K562 (cell line): ENCODE measurements at regions not wholly inside any gene's neighbourhood (a gene's known extent, or its start where the extent isn't known, plus 50 kb on each side); places are given as distances from the start of the nearest gene placed in this dataset.

Experiments
- ATAC-seq: fragments of 200-7000 bp; cut with Tn5 transposase; 3 replicates; pipeline ENCODE4 v1.9.1; 2020; ENCODE audit warnings: moderate library complexity
- BruUV-seq: library from RNA; stranded (reverse); fragments of 400-500 nt; replicated peaks from 2 replicates; lab custom pipeline; 2021; lab: Mats Ljungman, UMichigan
- CTCF ChIA-PET: fragments of 300-600 bp; formaldehyde crosslinking; extraction: SDS; loops from one replicate; lab custom pipeline; 2021; ENCODE audit warnings: low intra/inter-chr PET ratio; lab: Yijun Ruan, JAX
- POLR2A ChIA-PET: fragments of 300-600, 350-650 bp; sonication (Branson Sonifier 250); formaldehyde crosslinking; extraction: SDS; loops from one replicate; lab custom pipeline; 2021; ENCODE audit warnings: antibody characterized with exemption, inconsistent platforms; lab: Yijun Ruan, JAX
- DNase-seq, 4 experiments: peaks; one replicate each; pipeline versions ENCODE4 v3.0.0 to v3.0.0-alpha.2; 2011 to 2018; ENCODE audit warnings: low spot score in 3 of 4, mixed read lengths in 3 of 4; ENCODE audit errors: extremely low read depth in 1 of 4
- FAIRE-seq: peaks from 2 replicates; lab custom pipeline; 2011; peaks lifted over from hg19 to GRCh38; lab: Jason Lieb, UNC
- H2AFZ ChIP-seq: 2 replicates; pipeline ENCODE4 v1.6.0; 2011; ENCODE audit warnings: low read depth, low read length, control low read depth, inconsistent platforms
- H3K27ac ChIP-seq: fragments of 200-600 bp; 3 replicates; pipeline ENCODE4 v1.8.0; 2011; ENCODE audit warnings: low read depth, mild to moderate bottlenecking, control low read depth, inconsistent platforms, low read length, moderate library complexity, mixed read lengths; ENCODE audit errors: extremely low read depth
- H3K27me3 ChIP-seq, 2 experiments: fragments of 300-600 bp in 1 of 2; 2 replicates in 1 of 2; 3 replicates in 1 of 2; pipeline versions ENCODE4 v1.6.0 to v1.8.0; 2011; ENCODE audit warnings: inconsistent platforms in 2 of 2, low read length in 2 of 2, mild to moderate bottlenecking in 1 of 2, mixed read lengths in 1 of 2, moderate library complexity in 1 of 2; ENCODE audit not compliant: control insufficient read depth in 2 of 2, insufficient read depth in 2 of 2
- H3K36me3 ChIP-seq: fragments of 300-600 bp; 3 replicates; pipeline ENCODE4 v1.8.0; 2011; ENCODE audit warnings: mild to moderate bottlenecking, low read length, inconsistent platforms; ENCODE audit not compliant: control insufficient read depth, insufficient read depth
- H3K4me1 ChIP-seq, 2 experiments: fragments of 200-600 bp in 1 of 2; replicated peaks in 1 of 2; 2 replicates in 1 of 2; 3 replicates in 1 of 2; pipeline versions ENCODE4 v1.5.1 to v1.8.0; 2011; ENCODE audit warnings: inconsistent platforms in 2 of 2, low read length in 2 of 2, mild to moderate bottlenecking in 1 of 2, mixed read lengths in 1 of 2, moderate library complexity in 1 of 2; ENCODE audit not compliant: control insufficient read depth in 2 of 2, insufficient read depth in 2 of 2
- H3K4me2 ChIP-seq: 2 replicates; pipeline ENCODE4 v1.6.1; 2011; ENCODE audit warnings: low read length, control low read depth, inconsistent platforms, mixed read lengths; ENCODE audit not compliant: insufficient read depth
- H3K4me3 ChIP-seq: fragments of 200-600 bp; sonication (generic), shearing (Covaris generic); 2 replicates; pipeline ENCODE4 v1.5.1; 2016; ENCODE audit warnings: control low read depth, inconsistent platforms
- H3K79me2 ChIP-seq: fragments of 200-600 bp; 3 replicates; pipeline ENCODE4 v1.8.0; 2011; ENCODE audit warnings: low read length, inconsistent platforms; ENCODE audit not compliant: control insufficient read depth, insufficient read depth
- H3K9ac ChIP-seq, 2 experiments: 2 replicates each; pipeline versions ENCODE4 v1.6.0 to v1.6.1; 2011; ENCODE audit warnings: low read depth in 2 of 2, low read length in 2 of 2, control low read depth in 1 of 2, inconsistent platforms in 1 of 2, mild to moderate bottlenecking in 1 of 2, mixed read lengths in 1 of 2; ENCODE audit not compliant: insufficient read depth in 1 of 2
- H3K9me1 ChIP-seq: one replicate; pipeline ENCODE4 v1.6.0; 2011; ENCODE audit warnings: inconsistent platforms, mild to moderate bottlenecking, low read length, moderate library complexity; ENCODE audit not compliant: control insufficient read depth, insufficient read depth
- H3K9me3 ChIP-seq: replicated peaks from 2 replicates; pipeline ENCODE4 v1.5.1; 2011; ENCODE audit warnings: low read depth, low read length, inconsistent platforms; ENCODE audit not compliant: control insufficient read depth, insufficient read depth
- H4K20me1 ChIP-seq: replicated peaks from 2 replicates; pipeline ENCODE4 v1.6.1; 2011; ENCODE audit warnings: low read length, inconsistent platforms, mixed read lengths; ENCODE audit not compliant: control insufficient read depth, insufficient read depth
- CEBPG ChIP-seq, 3 experiments: fragments of 200-800 bp in 1 of 3; sonication (Bioruptor generic) in 1 of 3; sonication (generic) in 1 of 3; formaldehyde crosslinking in 1 of 3; IDR thresholded peaks in 2 of 3; conservative IDR thresholded peaks in 1 of 3; 2 replicates each; pipeline versions ENCODE4 v1.6.1 to v1.8.0; 2016 to 2022; ENCODE audit warnings: missing compliant biosample characterization in 2 of 3, missing genetic modification characterization in 2 of 3, mild to moderate bottlenecking in 1 of 3, missing genetic modification reagents in 1 of 3
- ETV5 ChIP-seq: sonication (generic); formaldehyde crosslinking; IDR thresholded peaks from 2 replicates; pipeline ENCODE4 v1.4.0; 2020; ENCODE audit warnings: low read depth, mild to moderate bottlenecking, missing genetic modification reagents
- MXI1 ChIP-seq: IDR thresholded peaks from 2 replicates; pipeline ENCODE4 v1.6.1; 2011; ENCODE audit warnings: low read depth, mild to moderate bottlenecking, improper control_type of control experiment, low read length
- RBM14 ChIP-seq: fragments of 200-400 bp; formaldehyde crosslinking; IDR thresholded peaks from 2 replicates; pipeline ENCODE4 v1.6.1; 2018; ENCODE audit warnings: low read depth, mild to moderate bottlenecking, low read length, moderate library complexity, borderline replicate concordance; ENCODE audit not compliant: insufficient read depth
- TFAM ChIP-seq: fragments of 250-450 bp; sonication (Bioruptor Pico); conservative IDR thresholded peaks from 2 replicates; pipeline ENCODE4 v1.5.0; 2021; ENCODE audit warnings: mild to moderate bottlenecking, moderate library complexity
- ZBTB17 ChIP-seq: fragments of 450-650 bp; formaldehyde crosslinking; IDR thresholded peaks from 2 replicates; pipeline ENCODE4 v1.4.0; 2020; ENCODE audit warnings: mild to moderate bottlenecking
- ZNF197 ChIP-seq: fragments of 200-800 bp; sonication (Bioruptor generic); IDR thresholded peaks from 2 replicates; pipeline ENCODE4 v1.6.1; 2016; ENCODE audit warnings: low read depth, missing genetic modification characterization, missing compliant biosample characterization
- ZNF644 ChIP-seq: fragments of 200-800 bp; sonication (Bioruptor generic); IDR thresholded peaks from 2 replicates; pipeline ENCODE4 v1.6.1; 2016; ENCODE audit warnings: low read depth, missing genetic modification characterization, missing compliant biosample characterization
- WGBS: fragments of 100-300 bp; shearing (Covaris generic); methylation state at CpG from one replicate; pipeline ENCODE4 v1.1.6; 2016; ENCODE audit warnings: low coverage, mixed read lengths; ENCODE audit not compliant: insufficient coverage; ENCODE audit errors: missing lambda C conversion rate; 5-methylcytosine and 5-hydroxymethylcytosine counted together
- in situ Hi-C: fragments of 300-500 bp; cut with MboI; formaldehyde crosslinking; loops from 4 replicates; pipeline ENCODE4 v1.15.0; 2018; ENCODE audit warnings: inconsistent platforms, mixed read lengths
- intact Hi-C: fragments of 100-400 bp; cut with micrococcal nuclease; formaldehyde crosslinking; loops from 2 replicates; pipeline ENCODE4 v1.14.2; 2022
- TF ChIP-seq, protein P1 (sequence below): fragments of 150-350 bp; IDR thresholded peaks from 2 replicates; pipeline ENCODE4 v1.6.1; 2014; ENCODE audit warnings: low read depth, mild to moderate bottlenecking, low read length, borderline replicate concordance

DNA sequence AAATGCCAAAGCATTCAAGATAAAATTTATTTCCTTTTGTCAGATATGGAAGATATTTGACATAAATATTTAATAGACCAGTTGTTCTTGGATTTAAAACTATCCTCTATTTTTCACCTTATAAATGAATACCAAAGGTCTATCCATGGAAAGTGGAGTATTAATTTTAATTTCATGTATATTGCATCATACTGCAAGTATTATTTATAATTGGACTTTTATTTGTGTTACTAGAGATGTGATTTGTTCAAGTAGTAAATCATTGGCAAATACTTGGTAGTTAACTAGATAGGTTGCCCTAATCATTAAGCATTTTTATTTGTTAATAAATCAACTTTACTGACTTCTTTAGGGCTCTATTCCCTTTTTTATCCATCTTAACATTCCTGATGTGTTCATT lies 98.1 kb downstream of the CDC14C start:
- Histone ChIP-seq H3K4me1 (no peaks in the 10 kb centered on the region), H3K9ac (no peak overlapping the region), H3K9me1 (no peaks in the 10 kb centered on the region), H3K79me2 (no peaks in the 10 kb centered on the region), H4K20me1 (no peaks in the 10 kb centered on the region), H3K4me3 (no peak overlapping the region), H2AFZ (no peak overlapping the region), H3K27me3 (no peaks in the 10 kb centered on the region), H3K27ac (no peak overlapping the region), H3K9me3 (no peaks in the 10 kb centered on the region), H3K36me3 (no peaks in the 10 kb centered on the region), H3K4me2 (no peak overlapping the region)
- DNase-seq (no peak), FAIRE-seq (no peak), ATAC-seq (no peak)
- intact Hi-C loops (no loop called here), in situ Hi-C loops (no loop called here)
- no TSS peak for BruUV-seq
- TF ChIP-seq TFAM (CRISPR knock-in tag), result no peak
- no peak for TF ChIP-seq CEBPG (CRISPR knock-in tag; IDR thresholded peaks at IDR 0.05)
- TF ChIP-seq CEBPG (tag; conservative IDR thresholded peaks at IDR 0.05 in 1 of 2, IDR thresholded peaks at IDR 0.05 in 1 of 2), result peak in 1 of 2 experiments; percentile 73; a peak in 2 of 4 replicates
- POLR2A ChIA-PET, result no interaction called here
- CTCF ChIA-PET, result no interaction called here

DNA sequence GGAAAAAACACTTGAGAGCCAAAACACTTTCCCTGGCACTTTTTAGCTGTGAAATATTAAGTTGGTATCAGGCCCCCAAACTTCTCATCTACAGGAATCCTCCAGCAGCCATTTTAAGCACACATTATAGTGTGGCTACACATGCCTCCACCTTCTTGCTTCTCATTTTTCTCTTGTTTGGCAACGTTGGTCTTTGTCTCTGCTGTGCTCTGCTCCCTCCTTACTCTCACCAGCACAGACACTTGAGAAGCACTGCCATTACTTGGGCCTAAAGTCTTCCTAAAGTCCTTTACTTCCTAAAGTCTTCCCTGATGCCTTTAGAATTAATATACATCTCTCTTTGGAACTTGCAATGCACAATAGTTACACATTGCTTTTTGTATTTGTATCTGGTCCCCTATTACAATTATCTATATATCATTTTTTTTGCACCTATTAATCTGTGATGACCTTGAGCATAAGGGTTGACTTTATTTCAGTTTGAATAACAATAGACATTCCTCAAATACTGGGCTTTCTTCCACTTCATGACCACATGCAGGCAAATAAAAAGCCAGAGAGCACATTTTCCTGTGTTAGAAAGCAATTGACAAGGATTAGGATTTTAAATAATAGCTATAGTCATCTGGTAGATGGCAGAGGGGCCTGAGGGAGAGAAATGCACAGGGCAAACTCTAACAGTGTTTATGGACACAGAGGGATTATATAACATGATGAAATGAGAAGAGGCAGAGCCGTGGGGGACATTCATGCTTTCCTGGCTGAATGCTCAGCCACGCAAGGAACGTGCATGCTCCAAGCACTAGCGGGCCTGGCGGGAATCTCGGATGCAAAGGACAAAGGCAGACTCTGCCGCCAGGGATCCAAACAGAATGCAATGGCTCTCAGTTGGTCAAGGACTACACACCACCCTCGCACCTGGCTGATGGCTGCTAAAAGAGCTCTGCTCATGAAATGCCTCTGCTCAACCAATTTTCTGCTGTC lies 99.3 kb downstream of the CDC14C start:
- no peak overlapping the region for H3K9ac ChIP-seq
- POLR2A ChIA-PET, result no interaction called here
- H2AFZ ChIP-seq, result no peak overlapping the region
- no peaks in the 10 kb centered on the region for H3K79me2 ChIP-seq
- DNase-seq (no peak), ATAC-seq (no peak), FAIRE-seq (no peak)
- BruUV-seq, result no TSS peak
- H3K9me1 ChIP-seq, result no peaks in the 10 kb centered on the region
- no peak overlapping the region for H3K4me2 ChIP-seq
- H3K9me3 ChIP-seq, result no peaks in the 10 kb centered on the region
- no peak overlapping the region for H3K27ac ChIP-seq
- H3K4me3 ChIP-seq, result no peak overlapping the region
- no peaks in the 10 kb centered on the region for H4K20me1 ChIP-seq
- H3K27me3 ChIP-seq, result no peaks in the 10 kb centered on the region
- no peaks in the 10 kb centered on the region for H3K36me3 ChIP-seq
- 0% methylated on average over 9 of the region's 9 CpGs for WGBS
- CTCF ChIA-PET, result no interaction called here
- no peaks in the 10 kb centered on the region for H3K4me1 ChIP-seq
- intact Hi-C loops (no loop called here), in situ Hi-C loops (no loop called here)
- no peak for TF ChIP-seq RBM14
- TF ChIP-seq MXI1, result no peak
- TF ChIP-seq ZNF644 (tag), result no peak
- no peak for TF ChIP-seq ZBTB17 (CRISPR knock-in tag)
- TF ChIP-seq ETV5 (CRISPR knock-in tag), result no peak
- TF ChIP-seq, protein P1, sequence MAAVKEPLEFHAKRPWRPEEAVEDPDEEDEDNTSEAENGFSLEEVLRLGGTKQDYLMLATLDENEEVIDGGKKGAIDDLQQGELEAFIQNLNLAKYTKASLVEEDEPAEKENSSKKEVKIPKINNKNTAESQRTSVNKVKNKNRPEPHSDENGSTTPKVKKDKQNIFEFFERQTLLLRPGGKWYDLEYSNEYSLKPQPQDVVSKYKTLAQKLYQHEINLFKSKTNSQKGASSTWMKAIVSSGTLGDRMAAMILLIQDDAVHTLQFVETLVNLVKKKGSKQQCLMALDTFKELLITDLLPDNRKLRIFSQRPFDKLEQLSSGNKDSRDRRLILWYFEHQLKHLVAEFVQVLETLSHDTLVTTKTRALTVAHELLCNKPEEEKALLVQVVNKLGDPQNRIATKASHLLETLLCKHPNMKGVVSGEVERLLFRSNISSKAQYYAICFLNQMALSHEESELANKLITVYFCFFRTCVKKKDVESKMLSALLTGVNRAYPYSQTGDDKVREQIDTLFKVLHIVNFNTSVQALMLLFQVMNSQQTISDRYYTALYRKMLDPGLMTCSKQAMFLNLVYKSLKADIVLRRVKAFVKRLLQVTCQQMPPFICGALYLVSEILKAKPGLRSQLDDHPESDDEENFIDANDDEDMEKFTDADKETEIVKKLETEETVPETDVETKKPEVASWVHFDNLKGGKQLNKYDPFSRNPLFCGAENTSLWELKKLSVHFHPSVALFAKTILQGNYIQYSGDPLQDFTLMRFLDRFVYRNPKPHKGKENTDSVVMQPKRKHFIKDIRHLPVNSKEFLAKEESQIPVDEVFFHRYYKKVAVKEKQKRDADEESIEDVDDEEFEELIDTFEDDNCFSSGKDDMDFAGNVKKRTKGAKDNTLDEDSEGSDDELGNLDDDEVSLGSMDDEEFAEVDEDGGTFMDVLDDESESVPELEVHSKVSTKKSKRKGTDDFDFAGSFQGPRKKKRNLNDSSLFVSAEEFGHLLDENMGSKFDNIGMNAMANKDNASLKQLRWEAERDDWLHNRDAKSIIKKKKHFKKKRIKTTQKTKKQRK, result no peak
- no peak for TF ChIP-seq ZNF197 (CRISPR knock-in tag)
